ENCODE measurements at regions not wholly inside any gene's neighbourhood (a gene's known extent, or its start where the extent isn't known, plus 50 kb on each side); places are given as distances from the start of the nearest gene placed in this dataset.

- no TSS peak for BruUV-seq (replicated peaks)
- Histone ChIP-seq H3K9me3 (replicated peaks; ENCODE audit: control insufficient read depth, insufficient read depth, low read length) (no peaks in the 10 kb centered on the region), H3K36me3 (ENCODE audit: control insufficient read depth in 2 of 2, extremely low read depth in 1 of 2, insufficient read depth in 2 of 2, low read length in 2 of 2) (no peaks in the 10 kb centered on the region), H3K9me1 (replicated peaks; ENCODE audit: control insufficient read depth, extremely low read depth, insufficient read depth, low read length) (no peaks in the 10 kb centered on the region), H3K27ac (ENCODE audit: insufficient read depth, low read depth, low read length) (no peak overlapping the region), H3K79me2 (ENCODE audit: control insufficient read depth, insufficient read depth, low read length) (no peaks in the 10 kb centered on the region), H4K20me1 (replicated peaks; ENCODE audit: control insufficient read depth, extremely low read depth, insufficient read depth, low read length) (no peaks in the 10 kb centered on the region), H3K4me3 (replicated peaks in 1 of 3; ENCODE audit: insufficient read depth in 1 of 3, low read depth in 1 of 3, low read length in 3 of 3) (no peak overlapping the region), H3K4me1 (ENCODE audit: control insufficient read depth, extremely low read depth, insufficient read depth, low read length) (no peaks in the 10 kb centered on the region), H3K27me3 (ENCODE audit: control insufficient read depth in 2 of 2, insufficient read depth in 2 of 2, low read length in 2 of 2) (no peaks in the 10 kb centered on the region), H3K9ac (replicated peaks; ENCODE audit: extremely low read depth, insufficient read depth, low read length) (no peak overlapping the region), H2AFZ (ENCODE audit: low read depth, low read length) (no peak overlapping the region), H3K4me2 (ENCODE audit: insufficient read depth, low read length) (no peak overlapping the region)
- TF ChIP-seq GATA2 (IDR thresholded peaks at IDR 0.05; ENCODE audit: insufficient read depth, insufficient read length, low read depth, low read length) (no peak), POLR2AphosphoS5 (IDR thresholded peaks at IDR 0.05; ENCODE audit: insufficient read depth, low read depth, low read length) (no peak), FOS (IDR thresholded peaks at IDR 0.05; ENCODE audit: borderline replicate concordance, insufficient read depth, low read length) (no peak), MYC (IDR thresholded peaks at IDR 0.05; ENCODE audit: low read depth, low read length) (no peak), POLR2A (IDR thresholded peaks at IDR 0.05; ENCODE audit: low read depth, low read length) (no peak)
- TF ChIP-seq, protein P1, sequence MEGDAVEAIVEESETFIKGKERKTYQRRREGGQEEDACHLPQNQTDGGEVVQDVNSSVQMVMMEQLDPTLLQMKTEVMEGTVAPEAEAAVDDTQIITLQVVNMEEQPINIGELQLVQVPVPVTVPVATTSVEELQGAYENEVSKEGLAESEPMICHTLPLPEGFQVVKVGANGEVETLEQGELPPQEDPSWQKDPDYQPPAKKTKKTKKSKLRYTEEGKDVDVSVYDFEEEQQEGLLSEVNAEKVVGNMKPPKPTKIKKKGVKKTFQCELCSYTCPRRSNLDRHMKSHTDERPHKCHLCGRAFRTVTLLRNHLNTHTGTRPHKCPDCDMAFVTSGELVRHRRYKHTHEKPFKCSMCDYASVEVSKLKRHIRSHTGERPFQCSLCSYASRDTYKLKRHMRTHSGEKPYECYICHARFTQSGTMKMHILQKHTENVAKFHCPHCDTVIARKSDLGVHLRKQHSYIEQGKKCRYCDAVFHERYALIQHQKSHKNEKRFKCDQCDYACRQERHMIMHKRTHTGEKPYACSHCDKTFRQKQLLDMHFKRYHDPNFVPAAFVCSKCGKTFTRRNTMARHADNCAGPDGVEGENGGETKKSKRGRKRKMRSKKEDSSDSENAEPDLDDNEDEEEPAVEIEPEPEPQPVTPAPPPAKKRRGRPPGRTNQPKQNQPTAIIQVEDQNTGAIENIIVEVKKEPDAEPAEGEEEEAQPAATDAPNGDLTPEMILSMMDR (IDR thresholded peaks at IDR 0.05; ENCODE audit: extremely low read depth in 1 of 2, insufficient read depth in 1 of 2, low read depth in 1 of 2, low read length in 2 of 2), result no peak
- intact Hi-C loops (cut with micrococcal nuclease), result no loop called here
- ChIA-PET CTCF (interaction anchor here (0.6 to 1.1 kb wide), 2 partner anchors 10 to 251 kb away, joined by 3 to 4 read pairs; no protein-coding TSS in a partner anchor), POLR2A (no interaction called here)
- no peak for FAIRE-seq
- dilution Hi-C loops (cut with MboI; ENCODE audit: extremely low pct_ligation_motif_present, low sequenced_read_pairs), result no loop called here
- DNase-seq (ENCODE audit: low read depth, low spot score), result no peak
These were observed 259.2 kb downstream of the OSR1 start for GRCh38 chr2:19099181-19099580.

Data from endothelial cell of umbilical vein (primary cell).